Stimulated activated naive CD8-positive, alpha-beta T cell treated with anti-CD3 and anti-CD28 coated beads, Interleukin-15, amount 100 ng/mL, for 72 hours (primary cell): ENCODE measurements at regions not wholly inside any gene's neighbourhood (a gene's known extent, or its start where the extent isn't known, plus 50 kb on each side); places are given as distances from the start of the nearest gene placed in this dataset.
"Not testable (repeated sequence)": the region's sequence is repeated elsewhere in the genome, so short reads cannot be mapped to it uniquely, and the experiment has no call there.

ENCODE experiments used
- ATAC-seq: fragments of 150-1000 bp; cut with Tn5 transposase; 2 replicates; pipeline ENCODE4 v1.10.0; 2021; ENCODE audit warnings: mild to moderate bottlenecking, moderate library complexity
- DNase-seq, 2 donors: peaks; one replicate each; pipeline ENCODE4 v3.0.0; 2021 to 2022
- H3K27ac Mint-ChIP-seq, 2 donors: one replicate each; pipeline ENCODE4 v1.8.0; 2022; ENCODE audit warnings: mild to moderate bottlenecking in 2 of 2, mixed read lengths in 2 of 2, moderate library complexity in 2 of 2
- H3K27me3 Mint-ChIP-seq: one replicate; pipeline ENCODE4 v1.8.0; 2022; ENCODE audit warnings: mixed read lengths
- H3K4me1 Mint-ChIP-seq: one replicate; pipeline ENCODE4 v1.8.0; 2022; ENCODE audit warnings: mild to moderate bottlenecking, mixed read lengths
- H3K4me3 Mint-ChIP-seq, 2 donors: one replicate each; pipeline ENCODE4 v1.8.0; 2022; ENCODE audit warnings: mild to moderate bottlenecking in 2 of 2, mixed read lengths in 2 of 2, moderate library complexity in 1 of 2
- H3K9me3 Mint-ChIP-seq, 2 donors: one replicate each; pipeline ENCODE4 v1.8.0; 2022; ENCODE audit warnings: mixed read lengths in 2 of 2

- Mint-ChIP-seq H3K9me3 (peaks cover 0 to 14% of the 10 kb centered on the region in 2 donors), H3K4me1 (no peaks in the 10 kb centered on the region), H3K27ac (no peak overlapping the region), H3K4me3 (no peak overlapping the region), H3K27me3 (no peaks in the 10 kb centered on the region)
- ATAC-seq (no peak), DNase-seq (no peak)
Measured at GRCh38 chr20:55333798-55334197, 671.5 kb downstream of the CBLN4 start.

- no peak overlapping the region for H3K4me3 Mint-ChIP-seq
- H3K4me1 Mint-ChIP-seq = no peaks in the 10 kb centered on the region
- no peaks in the 10 kb centered on the region for H3K27me3 Mint-ChIP-seq
- ATAC-seq (no peak), DNase-seq (no peak)
- no peak overlapping the region for H3K27ac Mint-ChIP-seq
- H3K9me3 Mint-ChIP-seq = peaks cover 0 to 14% of the 10 kb centered on the region in 2 donors
Measured at GRCh38 chr20:55329108-55329507, 676.2 kb downstream of the CBLN4 start.

DNA sequence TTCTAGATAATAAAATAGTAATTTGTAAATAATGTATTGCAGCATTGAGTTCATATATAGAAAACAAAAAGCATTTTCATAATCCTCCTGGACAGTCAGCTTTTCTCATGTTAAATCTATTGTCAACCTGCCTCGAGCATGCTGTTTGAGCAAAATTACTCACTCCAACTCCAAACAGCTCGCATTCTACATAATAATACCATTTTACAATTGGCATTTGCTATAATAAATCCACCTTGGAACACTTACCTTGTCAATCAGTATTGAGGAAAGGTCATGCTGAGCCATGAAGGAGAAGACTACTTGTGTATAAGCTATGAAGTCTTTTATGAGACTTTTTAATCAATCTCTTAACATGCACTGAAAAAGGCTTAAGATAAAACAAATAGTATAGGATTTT is 682.6 kb downstream of the CBLN4 start:
- H3K4me3 Mint-ChIP-seq = no peak overlapping the region
- H3K4me1 Mint-ChIP-seq = no peaks in the 10 kb centered on the region
- no peaks in the 10 kb centered on the region for H3K27me3 Mint-ChIP-seq
- H3K27ac Mint-ChIP-seq = no peak overlapping the region
- H3K9me3 Mint-ChIP-seq = peaks cover 5 to 9% of the 10 kb centered on the region in 2 donors
- no peak for DNase-seq
- ATAC-seq = no peak

DNA sequence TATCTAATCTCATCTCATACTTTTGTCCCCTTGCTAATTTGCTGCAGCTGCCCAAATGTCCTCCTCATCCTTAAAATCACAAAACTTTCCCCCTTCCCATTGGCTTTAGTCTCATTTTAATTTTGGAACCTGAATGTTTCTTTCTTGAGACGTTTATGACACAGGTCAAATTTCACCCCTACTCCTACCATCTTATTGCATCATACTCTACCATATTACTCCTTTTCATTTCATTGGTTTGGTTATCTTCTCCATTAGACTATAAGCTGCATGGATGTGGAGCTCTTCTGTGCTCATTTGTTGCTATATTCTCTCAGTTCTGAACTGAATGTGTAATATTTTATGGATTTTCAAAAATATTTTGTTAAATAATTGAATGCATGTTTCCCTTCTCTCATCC is 688.6 kb downstream of the CBLN4 start:
- Mint-ChIP-seq H3K27me3 (no peaks in the 10 kb centered on the region), H3K9me3 (peaks cover 9 to 12% of the 10 kb centered on the region in 2 donors)

DNA sequence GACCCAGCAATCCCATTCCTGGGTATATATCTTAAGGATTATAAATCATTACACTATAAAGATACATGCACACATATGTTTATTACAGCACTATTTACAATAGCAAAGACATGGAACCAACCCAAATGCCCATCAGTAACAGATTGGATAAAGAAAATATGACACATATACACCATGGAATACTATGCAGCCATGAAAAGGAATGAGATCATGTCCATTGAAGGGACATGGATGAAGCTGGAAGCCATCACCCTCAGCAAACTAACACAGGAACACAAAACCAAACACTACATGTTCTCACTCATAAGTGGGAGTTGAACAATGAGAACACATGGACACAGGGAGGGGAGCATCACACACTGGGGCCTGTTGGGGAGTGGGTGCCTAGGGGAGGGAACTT is 694.5 kb downstream of the CBLN4 start:
- DNase-seq, H3K27me3 Mint-ChIP-seq, H3K4me3 Mint-ChIP-seq, H3K4me1 Mint-ChIP-seq, ATAC-seq, H3K27ac Mint-ChIP-seq: not testable (repeated sequence)
- H3K9me3 Mint-ChIP-seq = peaks cover 0 to 28% of the 10 kb centered on the region in 2 donors

More for the DNA sequence above, 688.6 kb downstream of the CBLN4 start:
- ATAC-seq = no peak
- Mint-ChIP-seq H3K4me3 (no peak overlapping the region), H3K27ac (no peak overlapping the region), H3K4me1 (no peaks in the 10 kb centered on the region)
- DNase-seq = no peak

DNA sequence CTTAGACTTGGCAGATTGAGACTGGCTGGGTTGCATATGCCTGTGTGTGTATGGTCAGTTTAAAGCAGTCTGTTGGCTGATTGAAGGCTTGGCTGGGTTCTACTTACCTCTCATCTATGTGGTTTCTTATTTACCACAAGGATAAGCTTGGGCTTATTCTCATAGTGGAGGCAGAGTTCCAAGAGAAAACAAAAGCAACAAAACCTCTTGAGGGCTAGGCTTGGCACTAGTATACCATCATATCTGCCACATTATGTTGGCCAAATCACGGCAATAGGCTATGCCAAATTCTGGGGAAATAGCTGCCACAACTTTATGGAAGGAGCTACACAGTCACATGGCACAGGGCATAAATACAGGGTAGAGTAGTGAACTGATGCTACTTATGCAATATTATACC is 714.1 kb downstream of the CBLN4 start:
- Mint-ChIP-seq H3K4me3 (no peak overlapping the region), H3K4me1 (no peaks in the 10 kb centered on the region), H3K27me3 (no peaks in the 10 kb centered on the region), H3K27ac (no peak overlapping the region), H3K9me3 (no peaks in the 10 kb centered on the region)
- DNase-seq (no peak), ATAC-seq (no peak)

DNA sequence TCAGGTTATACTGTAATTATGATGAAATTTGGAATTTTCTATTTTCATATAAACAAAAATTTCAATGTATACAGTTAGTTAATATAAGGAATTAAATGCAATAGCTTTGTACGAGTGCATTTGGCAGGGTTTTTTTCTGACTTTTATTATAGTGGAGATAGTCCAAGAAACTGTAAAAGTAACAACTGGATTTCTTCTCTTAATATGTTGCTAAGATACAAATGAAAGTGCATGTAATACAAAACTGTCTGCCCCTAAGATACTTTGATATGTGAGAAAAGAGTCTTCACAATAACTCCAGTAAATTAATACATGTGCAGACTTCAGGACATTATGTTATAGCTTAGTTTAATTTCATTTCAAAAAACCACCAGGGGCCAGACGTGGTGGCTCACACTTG is 721.4 kb downstream of the CBLN4 start:
- Mint-ChIP-seq H3K27ac (no peak overlapping the region), H3K4me3 (no peak overlapping the region), H3K9me3 (peaks cover 9 to 14% of the 10 kb centered on the region in 2 donors), H3K27me3 (no peaks in the 10 kb centered on the region), H3K4me1 (no peaks in the 10 kb centered on the region)
- ATAC-seq = no peak
- no peak for DNase-seq

GRCh38 chr20:55273149-55273548 is 732.2 kb downstream of the CBLN4 start:
- no peak overlapping the region for H3K27ac Mint-ChIP-seq
- H3K4me1 Mint-ChIP-seq = no peaks in the 10 kb centered on the region
- H3K9me3 Mint-ChIP-seq = peaks cover 17% of the 10 kb centered on the region in 2 donors
- ATAC-seq (no peak), DNase-seq (no peak)
- H3K4me3 Mint-ChIP-seq = no peak overlapping the region
- H3K27me3 Mint-ChIP-seq = no peaks in the 10 kb centered on the region

DNA sequence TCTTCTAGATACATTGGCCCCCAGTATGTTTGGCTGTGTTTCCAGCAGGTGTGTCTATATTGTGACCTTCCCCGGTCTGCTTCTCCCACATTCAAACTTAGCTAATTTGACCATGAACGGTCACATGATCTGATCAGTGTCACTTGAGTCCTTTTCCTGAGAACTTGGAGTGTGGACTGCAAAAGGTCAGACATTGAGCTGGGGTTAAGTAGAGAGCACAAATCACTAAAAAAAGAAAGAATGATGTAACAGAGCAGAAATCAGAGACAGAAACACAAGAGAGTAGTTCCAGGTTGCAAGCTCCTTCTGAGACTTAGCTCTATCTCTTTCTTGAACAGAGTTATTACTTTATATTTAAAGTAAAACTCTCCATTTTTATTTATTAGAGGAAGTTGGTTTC is 733.9 kb downstream of the CBLN4 start:
- H3K4me3 Mint-ChIP-seq = no peak overlapping the region
- H3K4me1 Mint-ChIP-seq = no peaks in the 10 kb centered on the region
- DNase-seq = no peak
- ATAC-seq = no peak
- peaks cover 8 to 9% of the 10 kb centered on the region in 2 donors for H3K9me3 Mint-ChIP-seq
- H3K27me3 Mint-ChIP-seq = no peaks in the 10 kb centered on the region
- H3K27ac Mint-ChIP-seq = no peak overlapping the region

GRCh38 chr20:55269913-55270312 is 735.4 kb downstream of the CBLN4 start:
- DNase-seq = no peak
- no peak overlapping the region for H3K27ac Mint-ChIP-seq

DNA sequence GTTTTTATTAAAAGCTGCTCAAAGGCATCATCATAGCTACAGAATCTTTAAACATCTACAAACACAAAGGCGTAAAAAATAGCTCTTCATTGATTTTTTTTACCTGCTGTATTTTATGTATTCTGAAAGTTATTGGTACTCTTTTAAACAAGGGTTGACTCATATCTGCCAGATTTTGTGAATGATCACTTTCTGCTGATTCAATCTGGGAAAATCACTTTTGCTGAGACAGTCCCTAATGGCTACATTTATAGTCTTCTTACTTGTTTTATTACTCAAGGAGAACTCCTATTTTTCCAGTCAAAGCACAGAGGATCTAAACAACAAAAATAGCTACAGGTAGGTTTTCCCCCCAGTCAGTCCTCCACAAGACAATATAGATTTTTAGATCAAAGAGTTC is 739.0 kb downstream of the CBLN4 start:
- Mint-ChIP-seq H3K9me3 (peaks cover 4% of the 10 kb centered on the region in 2 donors), H3K4me3 (no peak overlapping the region), H3K4me1 (no peaks in the 10 kb centered on the region), H3K27me3 (no peaks in the 10 kb centered on the region), H3K27ac (no peak overlapping the region)
- DNase-seq (no peak), ATAC-seq (no peak)

More at GRCh38 chr20:55269913-55270312, 735.4 kb downstream of the CBLN4 start:
- peaks cover 9 to 10% of the 10 kb centered on the region in 2 donors for H3K9me3 Mint-ChIP-seq
- no peaks in the 10 kb centered on the region for H3K4me1 Mint-ChIP-seq
- no peaks in the 10 kb centered on the region for H3K27me3 Mint-ChIP-seq
- no peak overlapping the region for H3K4me3 Mint-ChIP-seq
- ATAC-seq = no peak

DNA sequence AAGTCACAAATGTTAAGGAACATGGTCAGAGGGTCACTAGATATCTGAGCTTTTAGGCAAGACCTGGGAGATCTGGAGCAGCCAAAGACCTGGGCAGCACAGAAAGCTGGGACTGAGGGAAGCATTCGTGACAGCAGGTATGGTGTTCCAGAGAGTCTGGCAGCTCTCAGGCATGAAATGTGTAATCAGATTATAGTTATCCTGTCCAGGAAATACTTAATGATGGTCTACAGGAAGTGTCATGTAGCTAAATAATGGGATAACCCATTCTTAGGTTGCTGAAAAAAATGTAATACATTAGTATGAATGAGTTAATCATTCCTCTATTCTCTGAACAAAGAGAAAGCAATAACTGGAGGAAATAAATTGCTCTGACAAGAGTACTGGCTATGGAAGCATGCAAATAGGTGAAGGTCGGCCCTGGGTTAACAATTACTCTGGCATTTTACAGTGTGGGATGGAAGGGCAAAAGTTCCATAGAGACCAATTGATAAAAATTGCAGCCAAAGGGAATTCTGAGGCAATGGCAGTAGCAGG is 740.5 kb downstream of the CBLN4 start:
- H3K4me1 Mint-ChIP-seq = no peaks in the 10 kb centered on the region

DNA sequence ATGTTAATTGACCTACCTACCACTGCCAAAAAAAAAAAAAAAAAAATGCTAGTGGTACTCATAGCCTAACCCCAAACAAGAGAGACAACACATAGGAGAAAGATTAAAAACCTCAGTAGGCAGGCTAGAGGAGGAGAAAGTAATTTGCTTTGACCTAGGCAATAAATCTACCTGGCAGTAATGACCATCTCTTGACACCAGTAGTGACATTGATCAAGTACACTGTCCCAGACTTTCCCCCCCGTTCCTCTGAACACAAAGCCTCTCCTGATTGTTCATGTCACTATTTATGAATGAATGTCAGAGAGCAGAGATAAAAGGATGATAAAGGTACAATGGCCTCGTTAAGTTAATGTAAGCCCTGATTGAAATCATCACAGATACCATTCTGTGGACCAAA is 746.8 kb downstream of the CBLN4 start:
- peaks cover 0 to 11% of the 10 kb centered on the region in 2 donors for H3K9me3 Mint-ChIP-seq
- H3K27ac Mint-ChIP-seq = no peak overlapping the region
- no peak for DNase-seq
- H3K27me3 Mint-ChIP-seq = no peaks in the 10 kb centered on the region
- no peaks in the 10 kb centered on the region for H3K4me1 Mint-ChIP-seq
- H3K4me3 Mint-ChIP-seq = no peak overlapping the region
- ATAC-seq = no peak

More for the DNA sequence above, 740.5 kb downstream of the CBLN4 start:
- ATAC-seq (no peak), DNase-seq (no peak)
- no peak overlapping the region for H3K27ac Mint-ChIP-seq
- no peaks in the 10 kb centered on the region for H3K27me3 Mint-ChIP-seq
- no peak overlapping the region for H3K4me3 Mint-ChIP-seq
- H3K9me3 Mint-ChIP-seq = peaks cover 4% of the 10 kb centered on the region in 2 donors

- DNase-seq (no peak), ATAC-seq (no peak)
- Mint-ChIP-seq H3K27ac (no peak overlapping the region), H3K4me1 (no peaks in the 10 kb centered on the region), H3K9me3 (peaks cover 0 to 6% of the 10 kb centered on the region in 2 donors), H3K4me3 (no peak overlapping the region), H3K27me3 (no peaks in the 10 kb centered on the region)
Measured at GRCh38 chr20:55255016-55255415, 750.3 kb downstream of the CBLN4 start.

DNA sequence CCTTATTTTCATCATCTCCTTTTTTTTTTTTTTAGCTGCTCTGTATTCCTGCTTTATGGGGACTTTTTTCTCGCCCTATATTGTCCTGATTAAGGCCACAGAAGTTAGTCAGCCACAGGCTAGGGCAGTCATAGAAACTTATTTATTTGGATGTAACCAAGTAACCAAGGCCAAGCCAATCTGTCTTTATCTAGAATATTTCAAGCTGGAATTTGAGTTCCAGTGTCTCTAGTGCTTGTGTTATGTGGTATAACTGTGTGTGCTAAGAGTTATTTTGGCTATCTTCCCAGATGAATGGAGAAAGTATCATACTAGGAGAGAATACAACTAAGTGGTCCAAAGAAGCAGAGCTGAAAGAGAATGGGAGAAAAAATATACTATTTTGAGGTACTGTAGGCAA is 751.5 kb downstream of the CBLN4 start:
- ATAC-seq (no peak), DNase-seq (no peak)
- Mint-ChIP-seq H3K4me3 (no peak overlapping the region), H3K4me1 (no peaks in the 10 kb centered on the region), H3K9me3 (peaks cover 0 to 11% of the 10 kb centered on the region in 2 donors), H3K27ac (no peak overlapping the region), H3K27me3 (no peaks in the 10 kb centered on the region)

- H3K4me3 Mint-ChIP-seq = no peak overlapping the region
- no peaks in the 10 kb centered on the region for H3K4me1 Mint-ChIP-seq
- H3K27ac Mint-ChIP-seq = no peak overlapping the region
- H3K27me3 Mint-ChIP-seq = no peaks in the 10 kb centered on the region
- DNase-seq = no peak
- no peak for ATAC-seq
- H3K9me3 Mint-ChIP-seq = peaks cover 0 to 20% of the 10 kb centered on the region in 2 donors
Measured at GRCh38 chr20:55252521-55252920, 752.8 kb downstream of the CBLN4 start.

GRCh38 chr20:55251170-55251569 is 754.1 kb downstream of the CBLN4 start:
- ATAC-seq (no peak), DNase-seq (no peak)
- H3K27ac Mint-ChIP-seq = no peak overlapping the region
- H3K4me1 Mint-ChIP-seq = no peaks in the 10 kb centered on the region
- H3K27me3 Mint-ChIP-seq = no peaks in the 10 kb centered on the region
- H3K9me3 Mint-ChIP-seq = peaks cover 1 to 20% of the 10 kb centered on the region in 2 donors
- no peak overlapping the region for H3K4me3 Mint-ChIP-seq
